ENCODE measurements at regions not wholly inside any gene's neighbourhood (a gene's known extent, or its start where the extent isn't known, plus 50 kb on each side); places are given as distances from the start of the nearest gene placed in this dataset.

DNA sequence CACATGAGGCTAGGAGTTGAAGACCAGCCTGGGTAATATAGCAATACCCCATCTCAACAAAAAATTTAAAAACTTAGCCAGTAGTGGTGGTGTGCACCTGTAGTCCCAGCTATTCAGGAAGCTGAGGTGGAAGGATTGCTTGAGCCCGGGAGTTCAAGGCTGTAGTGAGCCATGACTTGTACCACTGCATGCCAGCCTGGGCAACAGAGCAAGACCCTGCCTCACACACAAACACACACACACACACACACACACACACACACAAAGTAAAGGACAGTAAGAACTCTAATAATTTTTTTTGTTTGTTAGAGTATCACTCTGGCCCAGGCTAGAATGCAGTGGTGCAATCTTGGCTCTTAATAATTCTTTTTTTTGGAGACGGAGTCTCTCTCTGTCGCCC lies 138.0 kb upstream of the SOD1 start:
- Histone ChIP-seq H2BK12ac (ENCODE audit: low read depth, low read length) (no peak overlapping the region), H4K5ac (ENCODE audit: insufficient read length, low read depth, low read length) (no peak overlapping the region), H4K91ac (replicated peaks; ENCODE audit: insufficient read length, low read length) (no peak overlapping the region), H2BK5ac (ENCODE audit: low read depth, low read length) (no peak overlapping the region), H2BK20ac (ENCODE audit: low read length) (no peak overlapping the region), H3K56ac (replicated peaks; ENCODE audit: insufficient read length, low read depth, low read length) (no peak overlapping the region), H2BK120ac (replicated peaks; ENCODE audit: low read depth, low read length) (no peak overlapping the region), H3K27me3 (replicated peaks in 1 of 4; ENCODE audit: control insufficient read depth in 3 of 4, extremely low read depth in 1 of 4, insufficient read depth in 3 of 4, low read length in 3 of 4) (no peaks in the 10 kb centered on the region), H3K23ac (ENCODE audit: insufficient read length) (no peak overlapping the region), H3K23me2 (ENCODE audit: low read depth, low read length) (no peaks in the 10 kb centered on the region), H3K79me1 (ENCODE audit: low read depth, low read length) (no peaks in the 10 kb centered on the region), H2AK5ac (ENCODE audit: low read depth, low read length) (no peak overlapping the region), H4K20me1 (replicated peaks in 1 of 2; ENCODE audit: control insufficient read depth in 1 of 2, insufficient read depth in 2 of 2, low read length in 2 of 2) (no peaks in the 10 kb centered on the region), H3K9ac (replicated peaks in 1 of 4; ENCODE audit: extremely low read depth in 1 of 4, low read depth in 3 of 4, low read length in 3 of 4) (no peak overlapping the region), H3K4me1 (replicated peaks in 1 of 4; ENCODE audit: control insufficient read depth in 3 of 4, insufficient read depth in 4 of 4, low read length in 3 of 4) (peaks cover 0 to 13% (median 7%) of the 10 kb centered on the region in 4 experiments; a peak in 5 of 7 replicates), H3K18ac (ENCODE audit: extremely low read depth, low read length) (no peak overlapping the region), H3K4ac (replicated peaks; ENCODE audit: insufficient read length, low read depth, low read length) (no peak overlapping the region), H3K4me3 (ENCODE audit: extremely low read depth in 1 of 4, insufficient read depth in 2 of 4, low read depth in 3 of 4, low read length in 4 of 4) (no peak overlapping the region), H3K14ac (ENCODE audit: insufficient read length) (no peak overlapping the region), H3K27ac (ENCODE audit: low read depth, low read length) (no peak overlapping the region), H3K36me3 (ENCODE audit: control insufficient read depth in 2 of 4, insufficient read depth in 4 of 4, low read length in 3 of 4) (no peaks in the 10 kb centered on the region), H2BK15ac (ENCODE audit: low read length) (no peak overlapping the region), H2AFZ (ENCODE audit: low read length) (no peak overlapping the region), H4K8ac (ENCODE audit: extremely low read depth, insufficient read depth, low read length) (no peak overlapping the region), H3K4me2 (ENCODE audit: insufficient read depth in 1 of 2, low read depth in 2 of 2, low read length in 2 of 2) (no peak overlapping the region), H3K9me3 (ENCODE audit: insufficient read depth in 2 of 2, low read depth in 1 of 2, low read length in 1 of 2) (no peaks in the 10 kb centered on the region), H3K79me2 (ENCODE audit: control insufficient read depth in 1 of 2, insufficient read depth in 2 of 2, low read length in 2 of 2) (peaks cover 0 to 33% of the 10 kb centered on the region in 2 experiments; a peak in 2 of 4 replicates)
- ChIA-PET POLR2A (ENCODE audit: partially characterized antibody) (interaction anchor here (1.4 kb wide), 1 partner anchor 38 kb away, joined by 5 read pairs; no protein-coding TSS in a partner anchor), CTCF (ENCODE audit: partially characterized antibody) (interaction anchor here (0.5 to 2.7 kb wide), 4 partner anchors 9 to 347 kb away, joined by 3 to 6 read pairs (median 4); no protein-coding TSS in a partner anchor)
- TF ChIP-seq CHD1 (IDR thresholded peaks at IDR 0.05; ENCODE audit: low read depth, low read length): no peak
- TF ChIP-seq RBBP5 (IDR thresholded peaks at IDR 0.05; ENCODE audit: borderline replicate concordance, low read depth, low read length): no peak
- no peak for TF ChIP-seq SIX5 (IDR thresholded peaks at IDR 0.05; ENCODE audit: low read depth, low read length)
- no peak for TF ChIP-seq HDAC2 (IDR thresholded peaks at IDR 0.05; ENCODE audit: borderline replicate concordance in 1 of 2, low read depth in 2 of 2, low read length in 2 of 2)
- no peak for TF ChIP-seq TAF7 (optimal IDR thresholded peaks at IDR 0.05; ENCODE audit: borderline replicate concordance, low read depth, low read length)
- TF ChIP-seq KDM4A (IDR thresholded peaks at IDR 0.05; ENCODE audit: low read depth, low read length, severe bottlenecking): no peak
- no peak for TF ChIP-seq SUZ12 (IDR thresholded peaks at IDR 0.05; ENCODE audit: low read length)
- TF ChIP-seq JUND (IDR thresholded peaks at IDR 0.05; ENCODE audit: low read length): no peak
- TF ChIP-seq, protein P1, sequence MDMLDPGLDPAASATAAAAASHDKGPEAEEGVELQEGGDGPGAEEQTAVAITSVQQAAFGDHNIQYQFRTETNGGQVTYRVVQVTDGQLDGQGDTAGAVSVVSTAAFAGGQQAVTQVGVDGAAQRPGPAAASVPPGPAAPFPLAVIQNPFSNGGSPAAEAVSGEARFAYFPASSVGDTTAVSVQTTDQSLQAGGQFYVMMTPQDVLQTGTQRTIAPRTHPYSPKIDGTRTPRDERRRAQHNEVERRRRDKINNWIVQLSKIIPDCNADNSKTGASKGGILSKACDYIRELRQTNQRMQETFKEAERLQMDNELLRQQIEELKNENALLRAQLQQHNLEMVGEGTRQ (IDR thresholded peaks at IDR 0.05; ENCODE audit: low read length): no peak
- TF ChIP-seq CBX8 (IDR thresholded peaks at IDR 0.05; ENCODE audit: borderline replicate concordance, low read depth, low read length): no peak
- no peak for TF ChIP-seq BRCA1 (IDR thresholded peaks at IDR 0.05; ENCODE audit: low read depth, low read length)
- 89% methylated on average over 3 of the region's 3 CpGs; no CpG with 5 or more reads in 1 of the 2 experiments for WGBS, 2 experiments (ENCODE audit: extremely low coverage in 1 of 2, insufficient coverage in 1 of 2, insufficient read length in 1 of 2, insufficient replicate concordance in 2 of 2, low coverage in 1 of 2, low lambda C conversion rate in 2 of 2, missing lambda C conversion rate in 1 of 2)
- DNase-seq (ENCODE audit: low read depth in 1 of 2, low spot score in 2 of 2) (no peak), FAIRE-seq (no peak)
